HEK293T (cell line): ENCODE measurements at regions not wholly inside any gene's neighbourhood (a gene's known extent, or its start where the extent isn't known, plus 50 kb on each side); places are given as distances from the start of the nearest gene placed in this dataset.

ENCODE experiments used
- BHLHE40 ChIP-seq: fragments of 450-650 bp; IDR thresholded peaks from 2 replicates; pipeline ENCODE4 v1.6.1; 2016; ENCODE audit warnings: mild to moderate bottlenecking, moderate library complexity, borderline replicate concordance
- ZNF384 ChIP-seq: fragments of 450-650 bp; IDR thresholded peaks from 2 replicates; pipeline ENCODE4 v1.6.1; 2016

GRCh38 chr7:115574681-115575291 is 455.8 kb downstream of the TFEC start:
- no peak for TF ChIP-seq BHLHE40
- no peak for TF ChIP-seq ZNF384
